SH-SY5Y (cell line): ENCODE measurements at regions not wholly inside any gene's neighbourhood (a gene's known extent, or its start where the extent isn't known, plus 50 kb on each side); places are given as distances from the start of the nearest gene placed in this dataset.

Experiments
- GATA2 ChIP-seq: IDR thresholded peaks from 2 replicates; pipeline ENCODE4 v1.6.1; 2011; ENCODE audit warnings: mild to moderate bottlenecking, low read depth, low read length
- GATA3 ChIP-seq: IDR thresholded peaks from 2 replicates; pipeline ENCODE4 v1.6.1; 2011; ENCODE audit warnings: low read depth, mild to moderate bottlenecking, low read length, moderate library complexity

DNA sequence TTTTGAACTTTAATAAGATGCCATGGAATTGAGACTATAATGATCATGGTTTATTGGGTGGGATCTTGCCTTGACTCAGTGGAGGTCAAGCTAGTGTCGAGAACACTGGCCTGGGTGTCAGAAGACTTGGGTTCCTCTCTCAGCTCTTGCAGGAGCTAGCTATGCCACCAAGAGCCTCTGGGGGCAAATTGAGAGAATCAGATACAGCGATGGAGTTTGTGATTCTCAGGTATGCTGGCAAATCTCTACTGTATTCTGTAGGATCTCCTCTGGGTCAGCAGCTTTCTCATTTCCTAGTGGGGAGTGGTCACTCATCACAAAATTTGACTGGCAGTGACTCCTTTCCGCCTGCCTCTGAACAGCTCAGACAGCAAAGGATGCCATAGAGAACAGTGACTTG lies 477.0 kb downstream of the RNF144A start:
- TF ChIP-seq GATA3 (no peak), GATA2 (no peak)

GRCh38 chr2:7400628-7401027 lies 483.4 kb downstream of the RNF144A start:
- TF ChIP-seq GATA2: no peak
- TF ChIP-seq GATA3: no peak

DNA sequence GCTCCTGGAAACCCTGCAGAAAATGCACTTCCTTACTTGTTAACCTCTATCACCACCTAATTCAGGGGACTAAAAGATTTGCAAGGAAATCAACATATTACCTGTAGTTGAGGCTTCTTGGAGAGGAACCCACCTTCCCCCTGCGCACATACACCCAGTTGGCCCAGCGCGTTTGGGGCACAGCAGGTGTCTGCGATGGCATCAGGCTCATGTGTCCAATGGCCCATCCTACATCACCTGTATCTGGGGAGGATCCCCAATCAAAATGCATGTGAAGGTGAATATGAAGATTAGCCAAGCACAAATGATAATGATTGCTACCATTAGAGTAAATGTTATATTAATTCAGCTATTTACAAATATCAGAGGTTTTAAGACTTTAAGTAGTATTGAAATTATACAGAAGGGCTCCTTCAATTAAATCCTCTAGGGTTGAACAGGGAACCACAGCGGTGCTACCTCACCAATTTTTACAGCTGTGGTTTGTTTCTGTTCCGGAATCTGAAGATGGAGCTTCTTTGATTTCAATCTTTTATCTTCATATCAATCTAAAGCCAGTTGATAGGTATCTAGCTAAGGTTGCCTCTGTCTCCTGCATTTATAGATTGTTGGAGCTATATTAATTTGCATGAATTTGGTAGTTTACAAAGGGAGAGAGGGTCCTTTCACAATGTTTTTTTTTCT lies 486.0 kb downstream of the RNF144A start:
- TF ChIP-seq GATA3: no peak
- TF ChIP-seq GATA2: no peak; the same call in 1 of the 2 replicates

- no peak for TF ChIP-seq GATA2
- TF ChIP-seq GATA3: no peak
Observed at GRCh38 chr2:7405861-7406715, 488.9 kb downstream of the RNF144A start.

- no peak for TF ChIP-seq GATA2
- TF ChIP-seq GATA3: no peak
Observed at GRCh38 chr2:7407001-7407400, 489.8 kb downstream of the RNF144A start.

DNA sequence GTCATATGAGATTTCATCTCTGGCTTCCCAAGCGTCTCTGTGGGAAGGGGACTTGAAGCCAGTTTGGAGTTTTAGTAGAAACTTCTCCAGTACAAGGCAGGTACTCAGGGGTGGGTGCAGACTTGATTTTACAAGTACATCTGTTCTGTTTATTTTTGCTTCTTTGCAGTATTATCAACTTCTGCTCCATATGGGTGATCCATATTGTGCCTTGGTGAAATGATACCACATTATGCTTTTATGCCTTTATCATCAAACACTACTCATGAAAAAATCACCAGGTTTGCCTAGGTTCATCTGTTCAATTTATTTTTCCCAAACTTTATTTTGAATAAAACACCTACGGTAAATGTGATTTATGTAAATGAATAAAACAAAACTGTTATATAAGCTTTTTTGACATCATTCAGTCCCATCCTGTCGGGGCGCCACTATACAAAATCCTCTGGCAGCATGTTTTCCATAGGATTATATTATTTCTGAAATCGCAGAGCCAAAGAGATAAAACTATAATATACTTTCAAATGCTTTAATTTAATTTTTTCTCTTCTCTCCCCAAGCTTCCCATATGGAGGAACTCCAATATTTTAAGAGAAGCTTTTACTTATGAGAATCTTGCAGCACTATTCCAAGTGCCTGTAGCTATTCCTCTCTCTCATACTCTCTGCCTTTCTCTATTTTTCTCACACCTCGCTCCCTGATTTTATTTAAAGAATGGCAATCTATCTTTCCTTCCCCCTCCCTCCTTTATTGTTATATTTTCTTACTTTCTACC lies 490.9 kb downstream of the RNF144A start:
- TF ChIP-seq GATA2 (no peak), GATA3 (no peak)

DNA sequence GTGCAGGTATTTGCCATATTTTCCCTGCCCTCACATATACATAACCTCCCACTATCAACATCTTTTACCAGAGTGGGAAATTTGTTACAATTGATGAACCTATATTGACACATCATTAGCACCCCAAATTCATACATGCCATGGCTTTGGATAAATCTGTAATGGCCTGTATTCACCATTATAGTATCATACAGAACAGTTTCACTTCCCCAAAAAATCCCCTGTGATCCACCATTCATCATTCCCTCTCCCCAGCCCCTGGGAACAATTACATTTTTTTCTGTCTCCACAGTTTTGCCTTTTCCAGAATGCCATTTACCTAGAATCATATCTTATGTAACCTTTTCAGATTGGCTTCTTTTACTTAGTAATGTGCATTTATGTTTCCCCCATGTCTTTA lies 494.5 kb downstream of the RNF144A start:
- TF ChIP-seq GATA3 (no peak), GATA2 (no peak)

DNA sequence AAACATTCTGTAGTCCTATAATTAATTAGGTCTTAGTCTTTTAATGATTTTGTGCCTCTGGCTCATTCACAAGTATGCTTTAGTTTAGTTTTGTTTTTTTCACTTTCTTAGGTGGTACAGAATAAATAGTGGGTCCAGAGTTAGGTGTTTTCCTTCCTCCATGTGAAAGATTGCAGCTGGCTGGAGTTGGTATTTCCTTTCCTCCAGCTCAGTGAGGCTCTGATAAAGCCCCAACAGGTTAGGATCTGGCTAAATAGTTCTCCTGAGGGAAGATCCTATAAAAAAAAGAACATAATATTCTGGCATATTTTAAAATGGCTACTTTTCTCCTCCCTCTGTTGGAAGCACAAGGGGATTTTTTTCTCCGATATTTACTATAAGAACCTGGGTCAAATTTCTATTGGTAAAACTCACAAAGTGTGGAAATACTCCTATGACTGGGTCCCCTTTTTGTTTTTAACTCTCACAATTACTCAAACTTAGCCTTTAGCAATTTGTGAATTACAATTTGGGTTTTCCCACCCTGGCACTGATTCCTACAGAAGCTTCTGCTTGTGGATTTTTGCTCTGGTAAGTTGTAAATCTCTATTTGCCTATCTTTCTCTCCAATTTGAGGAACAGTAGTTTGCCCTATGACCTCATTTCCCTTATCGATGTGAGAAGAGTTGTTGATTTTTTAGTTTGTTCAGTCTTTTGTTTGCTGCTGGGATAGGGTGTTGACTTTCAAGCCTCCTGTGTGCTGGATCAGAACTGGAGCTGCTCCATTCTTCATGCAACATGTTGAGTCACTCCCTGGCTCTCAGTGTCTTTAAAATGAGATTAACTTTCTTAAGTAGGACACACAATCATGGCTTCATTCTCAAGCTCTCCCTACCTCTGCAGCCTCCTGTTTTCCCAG lies 500.9 kb downstream of the RNF144A start:
- no peak for TF ChIP-seq GATA2
- TF ChIP-seq GATA3: no peak

DNA sequence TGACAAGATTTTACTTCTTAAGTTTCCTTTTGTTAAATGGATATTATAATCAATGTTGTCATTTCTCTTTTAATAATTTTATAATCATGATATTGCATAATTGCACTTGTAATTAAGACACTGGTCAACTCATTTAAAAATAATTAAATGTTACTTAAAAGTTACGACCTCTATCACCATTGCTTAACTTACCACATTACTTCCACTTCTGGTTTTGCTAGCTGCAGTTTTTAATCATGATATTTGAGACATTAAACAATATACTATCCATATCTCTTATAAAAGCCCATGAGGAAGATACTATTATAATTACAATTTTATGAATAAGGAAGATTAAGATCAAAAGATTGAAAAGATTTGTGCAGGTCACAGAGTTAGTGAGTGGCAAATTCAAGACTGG lies 502.0 kb downstream of the RNF144A start:
- TF ChIP-seq GATA2: no peak

GRCh38 chr2:7419814-7420311 lies 502.7 kb downstream of the RNF144A start:
- TF ChIP-seq GATA3: no peak
- no peak for TF ChIP-seq GATA2

DNA sequence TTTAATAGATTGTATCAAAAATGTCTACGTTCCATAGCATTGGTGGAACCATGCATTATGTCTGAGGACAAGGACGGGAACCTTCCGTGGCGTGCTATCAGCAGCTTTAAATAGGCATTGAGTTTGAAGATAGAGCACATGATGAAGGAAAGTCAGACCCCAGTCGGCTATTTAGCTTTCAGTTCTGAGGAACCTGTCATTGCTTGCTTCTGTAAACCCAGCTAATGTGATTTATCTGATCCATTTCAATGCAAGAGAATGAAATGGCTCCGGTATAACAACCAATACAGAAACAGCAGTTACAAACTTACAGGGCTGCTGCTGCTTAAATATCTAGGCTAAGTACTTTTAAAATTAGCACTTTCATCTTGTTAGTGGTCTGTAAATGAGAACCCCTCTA lies 503.3 kb downstream of the RNF144A start:
- TF ChIP-seq GATA3 (no peak), GATA2 (no peak)

DNA sequence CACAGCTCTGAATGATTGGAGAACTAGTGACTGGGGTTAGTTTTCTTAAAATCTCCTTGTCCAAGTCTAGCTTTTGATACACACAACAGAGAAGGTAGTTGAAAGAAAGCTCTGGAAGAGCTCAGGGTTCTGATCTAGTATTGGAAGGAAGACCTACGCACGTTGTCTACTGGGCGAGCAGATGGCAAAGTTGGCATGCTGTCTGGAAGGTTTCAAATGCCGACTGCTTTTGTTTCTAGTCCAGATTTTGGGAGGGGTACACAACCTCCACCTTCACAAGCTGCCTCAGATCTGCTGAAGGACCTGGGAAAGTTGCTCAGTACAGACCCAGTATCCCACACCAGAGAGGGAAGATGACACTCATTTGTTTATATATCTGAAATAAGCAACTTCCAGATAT lies 507.3 kb downstream of the RNF144A start:
- TF ChIP-seq GATA3: no peak
- TF ChIP-seq GATA2: no peak

DNA sequence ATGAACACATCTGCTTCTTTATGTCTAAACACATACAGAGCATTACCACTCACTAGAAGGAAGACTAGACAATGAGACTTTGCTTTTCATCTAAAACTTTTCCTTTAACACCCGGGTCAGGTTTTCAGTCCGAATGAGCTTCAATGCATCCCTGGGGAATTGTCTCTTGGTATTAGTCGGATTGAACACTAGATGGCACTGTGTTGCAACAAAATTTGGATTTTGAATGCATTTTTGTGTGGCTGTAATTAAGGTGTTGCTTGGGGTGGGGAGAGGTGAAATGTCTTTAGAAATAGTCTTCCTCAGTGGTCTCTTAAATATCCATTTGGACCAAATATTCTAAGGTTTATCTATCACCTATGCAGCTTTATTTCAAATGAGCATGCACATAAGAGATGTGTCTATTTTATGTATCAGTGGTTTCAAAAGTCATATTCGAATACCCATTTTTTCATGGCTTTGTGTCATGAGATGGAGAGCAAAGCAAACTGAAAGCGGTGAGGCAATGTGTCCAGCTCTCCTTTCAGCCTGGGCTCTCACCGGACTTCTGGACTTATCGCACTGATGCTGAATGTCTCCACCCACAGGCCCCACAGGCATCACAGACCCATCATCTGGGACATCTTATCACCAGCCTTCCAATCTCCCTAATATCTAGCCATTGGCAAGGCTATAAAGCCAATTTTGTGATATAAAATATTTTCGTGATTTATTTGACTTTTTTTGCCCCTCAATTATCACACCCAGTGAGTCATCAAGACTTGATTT lies 510.3 kb downstream of the RNF144A start:
- no peak for TF ChIP-seq GATA3
- TF ChIP-seq GATA2: peak; percentile 34; the same call in 1 of the 2 replicates
